GM13976 (cell line): ENCODE measurements at regions not wholly inside any gene's neighbourhood (a gene's known extent, or its start where the extent isn't known, plus 50 kb on each side); places are given as distances from the start of the nearest gene placed in this dataset.

ENCODE experiments used
- DNase-seq: peaks from one replicate; pipeline ENCODE4 v3.0.0; 2012; ENCODE audit warnings: low spot score
- CTCF ChIP-seq: IDR thresholded peaks from 2 replicates; pipeline ENCODE4 v1.5.1; 2012; ENCODE audit warnings: borderline replicate concordance, mild to moderate bottlenecking; ENCODE audit not compliant: insufficient read depth; ENCODE audit errors: extremely low read depth, missing control alignments, control extremely low read depth
- in situ Hi-C: fragments of 300-500 bp; cut with MboI; formaldehyde crosslinking; loops from one replicate; pipeline ENCODE4 v1.12.0; 2022; ENCODE audit warnings: low sequenced_read_pairs, mixed read lengths, inconsistent platforms; ENCODE audit not compliant: unreplicated experiment

GRCh38 chr18:75478996-75479880 lies 51.7 kb upstream of the SMIM21 start:
- in situ Hi-C loops: loop anchor here (25.0 kb wide), 1 partner anchor 817 kb away; no protein-coding TSS in a partner anchor
- DNase-seq: peak; percentile 40
- TF ChIP-seq CTCF: peak; percentile 44

- in situ Hi-C loops: loop anchor here (25.0 kb wide), 1 partner anchor 816 kb away; no protein-coding TSS in a partner anchor
- no peak for DNase-seq
- no peak for TF ChIP-seq CTCF
These were observed 50.4 kb upstream of the SMIM21 start for GRCh38 chr18:75477900-75478299.
